ENCODE measurements at regions not wholly inside any gene's neighbourhood (a gene's known extent, or its start where the extent isn't known, plus 50 kb on each side); places are given as distances from the start of the nearest gene placed in this dataset.

GRCh38 chr15:25501828-25502446 lies 63.1 kb upstream of the UBE3A start:
- H3K9ac ChIP-seq (ENCODE audit: low read depth, low read length), result no peak overlapping the region
- H3K27ac ChIP-seq (ENCODE audit: low read depth, low read length), result no peak overlapping the region
- no peak overlapping the region for H3K4me3 ChIP-seq (ENCODE audit: low read length)
- 41% methylated on average over 4 of the region's 5 CpGs for WGBS
- peaks cover 4% of the 10 kb centered on the region; the same call in 1 of the 2 replicates for H3K9me3 ChIP-seq (ENCODE audit: insufficient read depth, low read depth, low read length)
- no peaks in the 10 kb centered on the region for H3K27me3 ChIP-seq (ENCODE audit: insufficient read depth, low read length)
- H3K4me1 ChIP-seq (ENCODE audit: insufficient read depth, low read length), result peaks cover 14% of the 10 kb centered on the region
- no peaks in the 10 kb centered on the region for H3K36me3 ChIP-seq (ENCODE audit: insufficient read depth, low read length)

- Histone ChIP-seq H3K36me3 (ENCODE audit: insufficient read depth, low read length) (no peaks in the 10 kb centered on the region), H3K9ac (ENCODE audit: low read depth, low read length) (no peak overlapping the region), H3K4me1 (ENCODE audit: insufficient read depth, low read length) (peaks cover 11% of the 10 kb centered on the region), H3K4me3 (ENCODE audit: low read length) (no peak overlapping the region), H3K9me3 (ENCODE audit: insufficient read depth, low read depth, low read length) (peaks cover 4% of the 10 kb centered on the region; the same call in 1 of the 2 replicates), H3K27ac (ENCODE audit: low read depth, low read length) (no peak overlapping the region), H3K27me3 (ENCODE audit: insufficient read depth, low read length) (no peaks in the 10 kb centered on the region)
- 94% methylated on average over 5 of the region's 5 CpGs for WGBS
These were observed 60.0 kb upstream of the UBE3A start for GRCh38 chr15:25498835-25499234.

GRCh38 chr15:25497934-25498333 lies 59.1 kb upstream of the UBE3A start:
- no peaks in the 10 kb centered on the region for H3K9me3 ChIP-seq (ENCODE audit: insufficient read depth, low read depth, low read length)
- no peaks in the 10 kb centered on the region for H3K27me3 ChIP-seq (ENCODE audit: insufficient read depth, low read length)
- H3K9ac ChIP-seq (ENCODE audit: low read depth, low read length), result no peak overlapping the region
- peak overlapping the region; percentile 63; the same call in 1 of the 2 replicates for H3K27ac ChIP-seq (ENCODE audit: low read depth, low read length)
- no peak overlapping the region for H3K4me3 ChIP-seq (ENCODE audit: low read length)
- H3K4me1 ChIP-seq (ENCODE audit: insufficient read depth, low read length), result peaks cover 11% of the 10 kb centered on the region
- H3K36me3 ChIP-seq (ENCODE audit: insufficient read depth, low read length), result no peaks in the 10 kb centered on the region
- 57% methylated on average over 3 of the region's 3 CpGs for WGBS

- H3K9ac ChIP-seq (ENCODE audit: low read depth, low read length), result no peak overlapping the region
- peaks cover 16% of the 10 kb centered on the region; the same call in 1 of the 2 replicates for H3K9me3 ChIP-seq (ENCODE audit: insufficient read depth, low read depth, low read length)
- WGBS, result 88% methylated on average over 2 of the region's 2 CpGs
- peaks cover 11% of the 10 kb centered on the region for H3K4me1 ChIP-seq (ENCODE audit: insufficient read depth, low read length)
- no peaks in the 10 kb centered on the region for H3K36me3 ChIP-seq (ENCODE audit: insufficient read depth, low read length)
- no peaks in the 10 kb centered on the region for H3K27me3 ChIP-seq (ENCODE audit: insufficient read depth, low read length)
- H3K27ac ChIP-seq (ENCODE audit: low read depth, low read length), result no peak overlapping the region
- no peak overlapping the region for H3K4me3 ChIP-seq (ENCODE audit: low read length)
These were observed 55.2 kb upstream of the UBE3A start for GRCh38 chr15:25493823-25494526.

DNA sequence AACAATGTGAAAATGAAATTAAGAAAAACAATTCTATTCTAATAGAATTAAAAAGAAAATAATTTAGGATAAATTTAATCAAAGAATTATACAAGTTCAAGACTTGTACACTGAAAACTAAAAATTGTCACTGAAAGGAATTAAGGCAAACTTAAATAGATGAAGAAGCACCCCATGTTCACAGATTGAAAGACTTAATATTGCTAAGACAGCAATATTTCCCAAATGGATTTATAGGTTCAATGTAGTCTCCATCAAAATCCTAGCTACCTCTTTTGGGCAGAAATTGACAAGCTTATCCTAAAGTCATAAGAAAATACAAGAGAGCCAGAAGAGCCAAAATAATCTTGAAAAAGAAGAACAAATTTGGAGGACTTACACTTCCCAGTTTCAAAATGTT lies 53.5 kb upstream of the UBE3A start:
- no peaks in the 10 kb centered on the region for H3K27me3 ChIP-seq (ENCODE audit: insufficient read depth, low read length)
- no peaks in the 10 kb centered on the region for H3K36me3 ChIP-seq (ENCODE audit: insufficient read depth, low read length)
- H3K4me1 ChIP-seq (ENCODE audit: insufficient read depth, low read length), result peaks cover under 1% of the 10 kb centered on the region; the same call in 1 of the 2 replicates
- no peak overlapping the region for H3K4me3 ChIP-seq (ENCODE audit: low read length)
- H3K9ac ChIP-seq (ENCODE audit: low read depth, low read length), result no peak overlapping the region
- H3K9me3 ChIP-seq (ENCODE audit: insufficient read depth, low read depth, low read length), result peaks cover 17% of the 10 kb centered on the region; the same call in 1 of the 2 replicates
- no peak overlapping the region for H3K27ac ChIP-seq (ENCODE audit: low read depth, low read length)

Measured in HUES64 (cell line).